Stomach (tissue), 4 donors: ENCODE measurements at regions not wholly inside any gene's neighbourhood (a gene's known extent, or its start where the extent isn't known, plus 50 kb on each side); places are given as distances from the start of the nearest gene placed in this dataset.

ENCODE experiments used
- CTCF ChIP-seq, 7 experiments: fragments of 450-650 bp in 4 of 7; fragments of 200-600 bp in 3 of 7; sonication (generic) in 3 of 7; IDR thresholded peaks; one replicate each; pipeline ENCODE4 v1.5.1; 2016 to 2019; ENCODE audit warnings: antibody characterized with exemption in 7 of 7, control low read depth in 2 of 7, mild to moderate bottlenecking in 1 of 7
- POLR2AphosphoS5 ChIP-seq, 3 donors: sonication (generic); formaldehyde crosslinking; IDR thresholded peaks; one replicate each; pipeline ENCODE4 v1.6.1; 2016; ENCODE audit warnings: antibody characterized with exemption in 3 of 3

GRCh38 chr1:55695151-55695550, 480.0 kb upstream of the USP24 start:
- TF ChIP-seq CTCF (IDR thresholded peaks at IDR 0.05), result no peak
- no peak for TF ChIP-seq POLR2AphosphoS5 (IDR thresholded peaks at IDR 0.05)
